CD4-positive, alpha-beta T cell treated with Interleukin-17A for 4 hours (primary cell): ENCODE measurements at regions not wholly inside any gene's neighbourhood (a gene's known extent, or its start where the extent isn't known, plus 50 kb on each side); places are given as distances from the start of the nearest gene placed in this dataset.
"Not testable (repeated sequence)": the region's sequence is repeated elsewhere in the genome, so short reads cannot be mapped to it uniquely, and the experiment has no call there.

ENCODE experiments used
- DNase-seq: peaks from one replicate; pipeline ENCODE4 v3.0.0-alpha.2; 2020; ENCODE audit warnings: mixed read lengths

DNA sequence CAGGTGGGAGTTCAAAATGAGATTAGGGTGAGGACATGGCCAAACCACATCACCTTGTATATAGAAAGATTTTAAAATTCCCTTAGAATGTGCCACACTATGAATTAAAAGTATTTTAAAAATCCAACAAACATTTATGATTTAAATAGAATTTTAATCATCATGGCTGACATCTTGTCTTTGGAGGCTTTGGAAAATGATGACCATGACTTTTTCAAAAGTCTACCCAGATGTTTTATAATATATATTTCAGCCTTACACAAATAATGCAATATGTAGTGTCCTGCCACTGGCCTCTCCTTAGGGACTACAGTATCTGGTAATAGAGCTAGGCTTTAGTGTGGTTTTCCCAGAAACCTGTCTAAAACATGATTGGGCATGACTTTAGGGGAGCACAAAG, 1353.4 kb upstream of the GOT2 start:
- DNase-seq = no peak

DNA sequence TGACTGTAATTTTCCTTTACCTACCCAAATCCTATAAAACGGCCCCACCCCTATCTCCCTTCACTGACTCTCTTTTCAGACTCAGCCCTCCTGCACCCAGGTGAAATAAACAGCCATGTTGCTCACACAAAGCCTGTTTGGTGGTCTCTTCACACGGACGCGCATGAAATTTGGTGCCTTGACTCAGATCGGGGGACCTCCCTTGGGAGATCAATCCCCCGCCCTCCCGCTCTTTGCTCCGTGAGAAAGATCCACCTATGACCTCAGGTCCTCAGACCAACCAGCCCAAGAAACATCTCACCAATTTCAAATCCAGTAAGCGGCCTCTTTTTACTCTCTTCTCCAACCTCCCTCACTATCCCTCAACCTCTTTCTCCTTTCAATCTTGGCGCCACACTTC, 1344.7 kb upstream of the GOT2 start:
- not testable (repeated sequence) for DNase-seq

DNA sequence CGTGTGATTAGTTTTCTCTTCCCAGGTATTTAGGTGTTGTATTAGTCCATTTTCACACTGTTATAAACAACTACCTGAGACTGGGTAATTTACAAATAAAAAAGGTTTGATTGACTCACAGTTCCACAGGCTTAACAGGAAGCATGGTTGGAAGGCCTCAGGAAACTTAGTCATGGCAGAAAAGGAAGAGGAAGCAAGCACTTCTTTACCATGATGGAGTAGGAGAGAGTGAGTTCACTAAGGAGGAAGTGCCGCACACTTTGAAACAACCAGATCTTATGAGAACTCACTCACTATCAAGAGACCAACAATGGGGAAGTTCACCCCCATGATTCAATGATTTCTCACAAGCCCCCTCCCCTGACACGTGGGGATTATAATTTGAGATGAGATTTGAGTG, 1343.7 kb upstream of the GOT2 start:
- no peak for DNase-seq

DNA sequence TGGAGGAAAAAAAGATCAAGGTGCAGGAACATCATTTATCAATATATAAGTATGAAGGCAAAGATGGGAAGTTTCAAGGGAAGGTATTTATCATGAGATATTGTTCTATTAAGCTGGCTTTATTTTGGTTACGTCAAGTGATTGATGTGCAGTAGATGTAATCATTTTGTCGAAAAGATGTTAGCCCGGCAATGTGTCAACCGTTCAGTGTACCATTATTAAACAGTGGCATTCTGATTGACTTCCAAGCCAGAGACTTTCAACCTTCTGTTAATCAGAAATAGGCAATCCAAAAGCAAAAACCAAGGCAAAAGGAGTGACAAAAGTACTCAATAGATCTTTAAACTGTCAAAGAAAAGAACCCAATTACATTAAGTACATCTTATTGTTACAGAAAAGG, 1340.3 kb upstream of the GOT2 start:
- no peak for DNase-seq

GRCh38 chr16:60073376-60073775, 1339.3 kb upstream of the GOT2 start:
- DNase-seq = no peak

- no peak for DNase-seq
Measured at GRCh38 chr16:60064026-60064425, 1329.9 kb upstream of the GOT2 start.

DNA sequence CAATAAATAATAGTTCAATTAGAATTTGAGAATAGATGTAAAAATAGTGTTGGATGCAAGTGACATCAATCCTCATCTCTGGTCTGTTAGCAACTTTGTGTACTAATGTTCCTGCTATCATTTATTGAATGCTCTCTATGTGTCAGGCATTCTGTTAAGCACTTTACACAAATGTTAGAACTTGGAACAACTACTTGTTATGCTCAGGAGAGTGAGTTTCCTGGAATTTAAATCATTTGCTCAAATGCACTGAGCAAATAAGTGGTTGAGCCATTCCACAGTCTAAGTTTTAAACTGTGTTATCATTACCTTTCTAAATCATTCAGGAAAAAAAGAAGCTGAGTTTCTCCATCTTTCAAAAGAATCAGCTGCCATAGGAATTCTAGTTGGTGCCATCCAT, 1327.3 kb upstream of the GOT2 start:
- no peak for DNase-seq

- no peak for DNase-seq
Measured at GRCh38 chr16:60060731-60061130, 1326.6 kb upstream of the GOT2 start.

GRCh38 chr16:60059141-60059540, 1325.0 kb upstream of the GOT2 start:
- no peak for DNase-seq

DNA sequence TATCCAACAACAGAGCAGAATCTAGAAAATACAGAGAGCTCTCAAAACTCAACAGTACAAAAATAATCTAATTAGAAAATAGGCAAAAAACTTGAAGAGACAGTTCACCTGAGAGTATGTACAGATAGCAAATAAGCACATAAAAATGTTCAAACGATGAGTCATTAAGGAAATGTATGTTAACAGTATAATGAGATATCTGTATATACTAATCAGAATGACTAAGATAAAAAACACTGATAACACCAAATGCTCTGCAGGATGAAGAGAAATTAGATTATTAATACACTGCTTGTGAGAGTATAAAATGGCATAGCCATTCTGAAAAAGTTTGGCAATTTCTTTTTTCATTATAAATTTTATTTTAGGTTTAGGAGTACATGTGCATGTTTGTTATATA, 1307.6 kb upstream of the GOT2 start:
- no peak for DNase-seq

DNA sequence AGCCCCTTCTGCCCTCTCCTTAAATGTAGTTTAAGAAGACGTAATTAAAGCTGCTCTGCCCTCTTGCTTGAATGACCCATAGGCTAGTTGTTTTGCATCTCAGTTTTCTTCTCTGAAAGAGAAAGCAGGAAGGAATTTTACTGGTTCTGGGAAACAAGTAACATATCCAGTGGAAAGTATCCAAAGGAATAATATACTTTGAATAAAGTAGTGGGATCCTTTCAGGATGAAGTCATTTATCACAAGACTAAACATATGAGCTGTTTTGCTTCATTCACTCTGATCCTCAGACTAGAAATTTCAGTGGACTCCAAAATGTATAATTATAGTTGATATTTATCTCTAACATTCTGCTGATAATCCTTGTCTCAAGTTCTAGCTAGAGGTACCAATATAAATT, 1297.6 kb upstream of the GOT2 start:
- no peak for DNase-seq

DNA sequence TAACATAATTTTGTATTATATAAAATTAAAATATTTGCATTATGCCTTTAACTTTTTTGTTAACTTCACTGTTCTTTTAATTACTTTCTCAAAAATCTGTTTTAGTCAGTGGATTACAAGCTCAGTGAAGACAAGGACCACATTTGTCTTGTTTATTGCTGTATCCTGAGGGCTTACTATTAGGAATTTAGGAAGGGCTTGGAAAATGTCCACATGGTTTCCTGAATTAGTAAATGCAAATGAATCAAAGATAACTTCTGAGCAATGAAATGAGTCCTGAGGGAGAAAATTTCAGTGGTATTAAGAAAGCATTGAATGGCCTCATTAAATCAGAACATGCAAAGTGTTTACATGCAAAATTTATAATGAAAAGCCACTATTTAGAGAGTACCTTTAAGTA, 1293.2 kb upstream of the GOT2 start:
- DNase-seq = no peak

DNA sequence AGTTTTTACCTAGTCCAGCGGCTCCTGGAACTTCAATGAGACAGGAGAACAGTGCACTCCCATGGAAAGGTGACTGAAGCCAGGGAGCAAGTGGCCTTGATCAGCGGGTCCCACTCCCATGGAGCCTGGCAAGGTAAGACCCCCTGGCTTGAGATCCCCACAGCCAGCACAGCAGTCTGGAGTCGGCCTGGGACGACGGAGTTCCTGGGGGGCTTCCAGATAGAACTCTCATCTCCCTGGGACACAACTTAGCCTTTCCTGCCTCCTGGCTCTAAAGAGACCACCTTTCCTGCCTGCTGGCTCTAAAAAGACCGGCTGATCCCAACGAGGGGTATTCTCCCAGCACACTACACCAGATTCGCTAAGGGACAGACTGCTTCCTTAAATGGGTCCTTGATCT, 1279.0 kb upstream of the GOT2 start:
- no peak for DNase-seq

- DNase-seq = no peak
Measured at GRCh38 chr16:60001523-60001922, 1267.4 kb upstream of the GOT2 start.

DNA sequence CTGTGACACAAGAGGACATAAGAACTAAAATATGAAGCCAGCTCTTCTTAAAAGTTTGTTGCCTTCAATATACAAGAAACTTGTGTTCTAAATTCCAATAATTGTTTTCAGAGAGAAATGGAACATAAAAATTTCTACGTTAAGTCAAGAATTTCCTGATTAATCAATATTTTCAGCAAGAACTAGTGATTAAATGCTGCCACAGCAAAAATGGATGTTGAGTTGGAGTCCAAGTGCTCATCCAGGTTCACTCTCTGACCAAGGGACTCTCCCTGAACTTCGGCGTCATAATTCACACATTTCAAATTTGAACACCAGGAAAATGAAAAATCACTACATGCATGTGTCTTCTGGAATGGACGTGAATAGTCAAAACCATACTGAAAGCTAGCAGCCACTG, 1263.6 kb upstream of the GOT2 start:
- DNase-seq = no peak

- DNase-seq = no peak
Measured at GRCh38 chr16:59993101-59993500, 1259.0 kb upstream of the GOT2 start.

GRCh38 chr16:59991171-59991570, 1257.1 kb upstream of the GOT2 start:
- no peak for DNase-seq

DNA sequence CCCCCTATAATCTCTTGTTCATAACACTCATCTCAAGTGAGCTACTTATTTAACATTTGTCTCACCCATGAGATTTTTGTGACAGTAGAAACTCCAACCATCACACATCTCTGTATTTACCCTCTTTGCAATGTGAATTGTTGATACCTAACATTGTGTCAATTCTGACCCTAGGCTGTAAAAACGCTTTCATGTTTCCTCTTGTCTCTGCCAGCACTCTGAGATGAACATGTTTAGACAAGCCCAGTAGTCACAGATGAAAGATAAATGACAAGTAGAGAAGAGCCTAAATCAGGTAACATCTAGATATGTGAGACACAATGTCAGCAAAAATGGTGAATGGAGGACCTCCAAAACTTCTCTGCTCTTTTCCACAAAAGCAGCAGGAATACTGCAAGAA, 1254.5 kb upstream of the GOT2 start:
- no peak for DNase-seq

DNA sequence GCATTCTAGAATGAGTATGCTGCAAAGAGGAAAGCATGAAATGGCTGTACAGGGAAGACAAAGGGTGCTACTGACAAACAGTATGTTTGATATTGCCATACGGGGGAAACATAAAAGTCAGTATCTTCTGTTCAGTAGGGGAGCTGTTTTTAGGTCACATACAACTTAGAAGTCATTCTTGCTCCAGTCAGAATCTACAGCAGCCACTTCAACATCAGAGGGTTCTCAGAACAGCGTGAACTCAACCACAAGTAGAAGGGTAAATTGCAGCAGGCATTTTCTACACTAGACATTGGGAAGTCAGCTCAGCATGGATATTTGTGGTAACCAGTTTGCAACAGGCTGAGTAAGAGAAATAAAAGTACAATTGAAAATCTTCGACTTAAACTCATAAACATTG, 1241.8 kb upstream of the GOT2 start:
- no peak for DNase-seq

GRCh38 chr16:59973966-59974365, 1239.8 kb upstream of the GOT2 start:
- no peak for DNase-seq

- no peak for DNase-seq
Measured at GRCh38 chr16:59971264-59971663, 1237.1 kb upstream of the GOT2 start.

DNA sequence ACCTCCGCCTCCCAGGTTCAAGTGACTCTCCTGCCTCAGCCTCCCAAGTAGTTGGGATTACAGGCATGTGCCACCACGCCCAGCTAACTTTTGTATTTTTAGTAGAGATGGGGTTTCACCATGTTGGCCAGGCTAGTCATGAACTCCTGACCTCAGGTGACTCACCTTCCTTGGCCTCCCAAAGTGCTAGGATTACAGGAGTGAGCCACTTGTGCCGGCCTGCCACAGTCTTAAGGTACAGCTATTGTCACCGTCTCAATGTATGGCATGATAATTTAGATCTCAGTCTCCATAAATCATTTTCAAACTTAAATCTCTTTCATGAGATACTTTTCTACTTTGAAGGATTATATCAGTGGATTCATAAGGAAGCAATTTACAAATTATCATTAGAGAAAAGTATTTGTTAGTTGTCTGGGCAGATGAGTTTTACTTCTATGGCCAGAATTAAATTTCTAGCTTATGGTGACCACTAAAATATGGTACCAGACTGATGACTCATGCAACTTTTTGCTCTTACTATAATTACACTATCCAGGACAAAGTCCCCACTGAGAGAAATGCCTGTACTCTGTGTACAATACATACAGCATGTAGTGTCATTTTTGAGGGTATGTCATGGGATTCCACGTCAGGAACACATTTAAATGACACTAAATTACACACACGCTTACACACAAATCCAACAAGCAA, 1230.3 kb upstream of the GOT2 start:
- DNase-seq = no peak

- no peak for DNase-seq
Measured at GRCh38 chr16:59959311-59959710, 1225.2 kb upstream of the GOT2 start.

- no peak for DNase-seq
Measured at GRCh38 chr16:59950431-59950830, 1216.3 kb upstream of the GOT2 start.

- not testable (repeated sequence) for DNase-seq
Measured at GRCh38 chr16:59944041-59944440, 1209.9 kb upstream of the GOT2 start.

DNA sequence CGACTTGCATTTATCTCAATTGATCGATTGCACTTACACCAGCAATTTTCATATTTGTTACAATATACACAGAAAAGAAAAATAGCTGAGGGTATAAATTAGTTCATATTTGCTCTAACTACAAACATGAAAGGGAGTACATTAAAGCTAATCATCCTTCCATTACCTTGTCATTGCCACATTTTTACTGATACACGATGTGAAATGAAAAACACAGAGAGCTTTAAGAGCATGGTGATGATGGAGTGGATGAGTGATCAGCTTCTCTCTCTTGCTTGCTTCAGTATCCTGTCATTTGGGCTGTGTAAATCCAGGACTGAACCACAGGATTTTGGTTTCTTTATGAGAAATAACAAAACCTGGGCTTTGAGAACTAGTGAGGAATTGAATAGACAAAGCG, 1207.5 kb upstream of the GOT2 start:
- DNase-seq = no peak
